ENCODE measurements at regions not wholly inside any gene's neighbourhood (a gene's known extent, or its start where the extent isn't known, plus 50 kb on each side); places are given as distances from the start of the nearest gene placed in this dataset.

- Histone ChIP-seq H3K9me3 (ENCODE audit: severe bottlenecking) (no peaks in the 10 kb centered on the region), H3K36me3 (ENCODE audit: low read depth) (no peaks in the 10 kb centered on the region), H3K27me3 (ENCODE audit: insufficient read depth, poor library complexity, severe bottlenecking) (no peaks in the 10 kb centered on the region), H3K4me1 (ENCODE audit: insufficient read depth, poor library complexity, severe bottlenecking) (no peaks in the 10 kb centered on the region), H3K4me3 (ENCODE audit: severe bottlenecking) (no peak overlapping the region), H3K27ac (ENCODE audit: poor library complexity, severe bottlenecking) (no peak overlapping the region)
- no peak for DNase-seq (ENCODE audit: low spot score)
- TF ChIP-seq CTCF (IDR thresholded peaks at IDR 0.05; ENCODE audit: poor library complexity, severe bottlenecking), result no peak
- ATAC-seq (ENCODE audit: low read depth), result no peak
Observed at GRCh38 chr16:73143576-73144422, 95.9 kb upstream of the ZFHX3 start.

- no peaks in the 10 kb centered on the region for H3K9me3 ChIP-seq (ENCODE audit: severe bottlenecking)
Observed at GRCh38 chr16:73143002-73143401, 95.1 kb upstream of the ZFHX3 start.

GRCh38 chr16:73142053-73142854 lies 94.3 kb upstream of the ZFHX3 start:
- no peak overlapping the region for H3K4me3 ChIP-seq (ENCODE audit: severe bottlenecking)
- no peak for DNase-seq (ENCODE audit: low spot score)
- ATAC-seq (ENCODE audit: low read depth), result no peak
- H3K36me3 ChIP-seq (ENCODE audit: low read depth), result no peaks in the 10 kb centered on the region
- no peaks in the 10 kb centered on the region for H3K9me3 ChIP-seq (ENCODE audit: severe bottlenecking)
- H3K4me1 ChIP-seq (ENCODE audit: insufficient read depth, poor library complexity, severe bottlenecking), result no peaks in the 10 kb centered on the region
- TF ChIP-seq CTCF (IDR thresholded peaks at IDR 0.05; ENCODE audit: poor library complexity, severe bottlenecking), result no peak
- H3K27me3 ChIP-seq (ENCODE audit: insufficient read depth, poor library complexity, severe bottlenecking), result no peaks in the 10 kb centered on the region
- no peak overlapping the region for H3K27ac ChIP-seq (ENCODE audit: poor library complexity, severe bottlenecking)

More at GRCh38 chr16:73143002-73143401, 95.1 kb upstream of the ZFHX3 start:
- H3K27me3 ChIP-seq (ENCODE audit: insufficient read depth, poor library complexity, severe bottlenecking), result no peaks in the 10 kb centered on the region
- DNase-seq (ENCODE audit: low spot score) (no peak), ATAC-seq (ENCODE audit: low read depth) (no peak)
- H3K27ac ChIP-seq (ENCODE audit: poor library complexity, severe bottlenecking), result no peak overlapping the region
- no peak overlapping the region for H3K4me3 ChIP-seq (ENCODE audit: severe bottlenecking)
- no peak for TF ChIP-seq CTCF (IDR thresholded peaks at IDR 0.05; ENCODE audit: poor library complexity, severe bottlenecking)
- H3K36me3 ChIP-seq (ENCODE audit: low read depth), result no peaks in the 10 kb centered on the region
- H3K4me1 ChIP-seq (ENCODE audit: insufficient read depth, poor library complexity, severe bottlenecking), result no peaks in the 10 kb centered on the region

GRCh38 chr16:73140929-73141328 lies 93.0 kb upstream of the ZFHX3 start:
- H3K27ac ChIP-seq (ENCODE audit: poor library complexity, severe bottlenecking), result no peak overlapping the region
- no peaks in the 10 kb centered on the region for H3K4me1 ChIP-seq (ENCODE audit: insufficient read depth, poor library complexity, severe bottlenecking)
- H3K4me3 ChIP-seq (ENCODE audit: severe bottlenecking), result no peak overlapping the region
- H3K9me3 ChIP-seq (ENCODE audit: severe bottlenecking), result no peaks in the 10 kb centered on the region
- H3K27me3 ChIP-seq (ENCODE audit: insufficient read depth, poor library complexity, severe bottlenecking), result no peaks in the 10 kb centered on the region
- peak; percentile 17; the same call in 1 of the 3 replicates for ATAC-seq (ENCODE audit: low read depth)
- no peaks in the 10 kb centered on the region for H3K36me3 ChIP-seq (ENCODE audit: low read depth)
- DNase-seq (ENCODE audit: low spot score), result no peak
- TF ChIP-seq CTCF (IDR thresholded peaks at IDR 0.05; ENCODE audit: poor library complexity, severe bottlenecking), result no peak
